ENCODE measurements at regions not wholly inside any gene's neighbourhood (a gene's known extent, or its start where the extent isn't known, plus 50 kb on each side); places are given as distances from the start of the nearest gene placed in this dataset.
A peak's percentile ranks its signal among the peaks of the same experiment; 100 is the strongest.
"Not testable (repeated sequence)": the region's sequence is repeated elsewhere in the genome, so short reads cannot be mapped to it uniquely, and the experiment has no call there.

DNA sequence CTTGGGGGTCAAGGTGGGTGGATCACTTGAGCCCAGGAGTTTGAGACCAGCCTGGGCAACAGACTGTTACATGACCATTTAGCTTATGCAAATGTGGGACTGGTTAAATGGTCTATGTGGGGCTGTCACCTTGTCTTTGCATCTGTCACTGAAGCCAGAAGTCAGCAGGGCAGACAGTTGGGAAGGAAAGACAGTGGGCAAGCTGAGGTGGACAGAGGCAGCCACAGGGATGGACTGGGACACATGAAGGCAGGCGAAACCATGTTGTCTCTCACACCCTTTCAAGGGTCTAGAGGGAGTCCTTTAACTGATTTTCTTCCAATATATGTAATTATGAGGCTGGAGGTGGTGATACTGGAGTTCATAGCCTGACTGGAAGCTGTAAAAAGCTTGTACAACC, 426.4 kb downstream of the TMEM121 start:
- no peak for DNase-seq (ENCODE audit: low read depth in 2 of 2)

DNA sequence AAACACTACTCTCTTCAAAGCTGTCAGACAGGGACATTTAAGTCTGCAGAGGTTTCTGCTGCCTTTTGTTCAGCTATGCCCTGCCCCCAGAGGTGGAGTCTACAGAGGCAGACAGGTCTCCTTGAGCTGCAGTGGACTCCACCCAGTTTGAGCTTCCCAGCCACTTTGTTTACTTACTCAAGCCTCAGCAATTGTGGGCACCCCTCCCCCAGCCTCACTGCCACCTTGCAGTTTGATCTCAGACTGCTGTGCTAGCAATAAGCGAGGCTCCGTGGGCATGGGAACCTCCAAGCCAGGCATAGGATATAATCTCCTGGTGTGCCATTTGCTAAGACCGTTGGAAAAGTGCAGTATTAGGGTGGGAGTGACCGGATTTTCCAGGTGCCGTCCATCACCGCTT, 435.2 kb downstream of the TMEM121 start:
- DNase-seq (ENCODE audit: low read depth in 2 of 2), result not testable (repeated sequence)

DNA sequence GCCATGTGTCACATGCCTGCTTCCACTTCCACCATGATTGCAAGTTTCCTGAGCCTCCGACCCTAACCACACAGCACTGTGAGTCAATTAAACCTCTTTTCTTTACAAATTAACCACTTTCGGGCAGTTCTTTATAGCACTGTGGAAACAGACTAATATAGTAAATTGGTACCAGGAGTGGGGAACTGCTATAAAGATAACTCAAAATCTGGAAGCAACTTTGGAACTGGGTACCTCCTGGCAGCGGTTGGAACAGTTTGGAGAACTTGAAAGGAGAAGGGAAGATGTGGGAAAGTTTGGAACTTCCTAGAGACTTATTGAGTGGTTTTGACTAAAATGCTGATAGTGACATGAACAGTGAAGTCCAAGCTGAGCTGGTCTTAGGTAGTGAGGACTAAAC, 436.1 kb downstream of the TMEM121 start:
- no peak for DNase-seq (ENCODE audit: low read depth in 2 of 2)

DNA sequence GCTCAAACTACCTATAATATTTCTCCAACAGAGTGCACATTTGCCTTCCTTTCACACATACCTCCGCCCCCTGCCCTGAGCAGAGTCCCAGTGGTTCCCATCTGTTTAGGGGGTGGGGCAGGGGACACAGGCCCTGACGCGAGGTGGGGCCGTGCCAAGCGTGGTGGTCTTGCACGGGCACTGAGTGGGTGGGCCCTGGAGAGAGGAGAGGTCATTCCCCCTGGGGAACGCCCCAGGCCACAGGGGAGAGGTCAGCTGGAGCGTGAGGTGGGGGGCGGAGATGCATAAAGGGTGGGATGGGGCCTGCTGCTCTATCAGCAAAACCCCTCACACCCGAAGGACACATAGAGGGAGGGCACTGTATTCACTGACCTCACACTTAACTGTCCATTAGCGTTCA, 441.9 kb downstream of the TMEM121 start:
- no peak for DNase-seq (ENCODE audit: low read depth in 2 of 2)

DNA sequence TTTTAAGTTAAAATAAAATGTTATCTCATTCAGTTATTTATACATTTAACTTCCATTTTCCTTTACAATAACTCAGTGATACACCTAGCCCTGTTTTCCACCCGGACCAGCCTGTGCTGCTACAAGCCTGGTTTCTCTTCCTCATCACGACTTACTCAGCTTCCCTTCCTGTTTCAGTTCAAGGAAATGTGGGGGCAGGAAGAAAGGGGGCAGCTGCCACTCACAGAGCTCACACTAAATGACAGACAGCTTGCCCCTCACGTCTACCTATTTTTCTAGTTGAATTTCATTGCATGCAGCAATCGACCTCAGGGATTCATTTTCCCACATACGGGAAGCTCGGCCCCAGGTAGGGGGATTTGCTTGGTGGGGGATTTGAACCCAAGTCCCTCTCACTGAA, 442.6 kb downstream of the TMEM121 start:
- not testable (repeated sequence) for DNase-seq (ENCODE audit: low read depth in 2 of 2)

DNA sequence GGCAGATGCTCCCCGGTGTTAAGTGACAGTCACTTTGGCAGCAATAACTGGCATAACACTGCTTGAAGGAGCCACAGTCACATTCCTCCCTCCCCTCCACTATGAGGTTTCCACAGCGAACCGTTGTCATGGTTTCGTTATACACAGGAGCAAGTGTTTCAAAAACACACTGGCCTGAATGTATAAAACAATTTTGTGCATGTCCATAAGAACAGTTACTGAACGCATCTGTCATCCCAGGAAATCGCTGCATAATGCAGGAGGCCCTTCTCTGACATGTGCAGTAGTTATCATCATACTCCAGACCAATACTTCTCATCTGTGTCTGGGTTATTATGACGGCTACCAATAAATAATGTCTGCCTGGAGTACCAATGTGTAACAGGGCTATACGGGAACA, 444.4 kb downstream of the TMEM121 start:
- not testable (repeated sequence) for DNase-seq (ENCODE audit: low read depth in 2 of 2)

DNA sequence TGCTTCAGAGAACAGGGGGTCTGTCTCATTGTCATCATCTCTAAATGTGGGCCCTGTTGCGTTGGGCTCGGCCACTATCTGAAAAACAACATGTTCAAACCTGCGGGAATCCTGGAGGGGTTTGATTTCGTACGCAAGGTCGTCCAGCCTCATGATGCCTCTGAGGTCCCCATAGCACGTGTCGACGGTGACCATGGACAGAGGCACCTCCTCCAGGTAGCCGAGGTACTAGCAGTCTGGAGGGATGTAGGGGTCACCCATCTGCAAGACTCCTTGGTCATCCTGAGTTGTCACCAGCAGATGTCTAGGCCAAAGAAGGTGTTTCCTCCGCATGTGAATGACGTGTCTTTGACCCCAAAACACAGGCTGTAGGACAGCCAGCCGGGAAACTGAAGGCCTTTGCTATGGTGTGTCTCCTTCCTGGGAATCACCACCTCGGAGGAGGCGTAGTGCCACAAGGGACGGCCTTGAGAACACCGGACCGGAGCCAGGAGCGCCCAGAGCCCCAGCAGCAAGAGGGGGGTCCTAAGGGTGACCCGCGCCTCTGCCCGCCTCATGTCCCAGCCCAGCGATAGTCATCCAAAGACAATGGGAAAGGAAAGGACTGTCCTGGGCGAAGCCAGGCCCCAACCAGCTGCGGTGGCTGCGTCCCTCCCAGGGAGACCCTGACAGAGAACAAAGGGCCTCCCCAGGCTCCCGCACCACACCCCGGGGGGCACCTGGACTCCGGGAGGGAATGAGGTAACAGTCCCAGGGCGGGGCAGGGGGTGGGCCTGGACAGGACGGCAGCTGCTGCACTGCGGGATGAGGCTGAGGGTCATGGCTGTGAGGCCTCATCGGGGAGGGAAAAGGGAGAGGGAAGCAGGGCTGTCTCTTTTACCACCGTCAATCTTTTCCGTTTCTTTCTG, 445.5 kb downstream of the TMEM121 start:
- no peak for DNase-seq (ENCODE audit: low read depth in 2 of 2)

DNA sequence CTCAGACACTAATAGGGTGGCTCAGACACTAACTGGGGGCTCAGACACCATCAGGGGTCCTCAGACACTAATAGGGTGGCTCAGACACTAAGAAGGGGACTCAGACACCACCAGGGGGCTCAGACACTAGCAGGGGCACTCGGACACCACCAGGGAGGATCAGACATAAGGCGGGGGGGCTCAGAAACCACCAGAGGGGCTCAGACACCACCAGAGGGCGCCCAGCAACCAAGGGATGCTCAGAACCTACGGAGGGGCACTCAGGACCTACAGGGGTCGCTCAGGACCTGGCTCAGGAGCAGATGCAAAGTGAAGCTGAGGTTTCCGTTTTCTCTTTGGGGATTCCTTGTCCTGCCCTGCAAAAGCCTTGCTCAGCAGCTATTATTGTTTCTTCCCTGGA, 448.5 kb downstream of the TMEM121 start:
- peak; percentile 50 to 63 for DNase-seq (ENCODE audit: low read depth in 2 of 2)

DNA sequence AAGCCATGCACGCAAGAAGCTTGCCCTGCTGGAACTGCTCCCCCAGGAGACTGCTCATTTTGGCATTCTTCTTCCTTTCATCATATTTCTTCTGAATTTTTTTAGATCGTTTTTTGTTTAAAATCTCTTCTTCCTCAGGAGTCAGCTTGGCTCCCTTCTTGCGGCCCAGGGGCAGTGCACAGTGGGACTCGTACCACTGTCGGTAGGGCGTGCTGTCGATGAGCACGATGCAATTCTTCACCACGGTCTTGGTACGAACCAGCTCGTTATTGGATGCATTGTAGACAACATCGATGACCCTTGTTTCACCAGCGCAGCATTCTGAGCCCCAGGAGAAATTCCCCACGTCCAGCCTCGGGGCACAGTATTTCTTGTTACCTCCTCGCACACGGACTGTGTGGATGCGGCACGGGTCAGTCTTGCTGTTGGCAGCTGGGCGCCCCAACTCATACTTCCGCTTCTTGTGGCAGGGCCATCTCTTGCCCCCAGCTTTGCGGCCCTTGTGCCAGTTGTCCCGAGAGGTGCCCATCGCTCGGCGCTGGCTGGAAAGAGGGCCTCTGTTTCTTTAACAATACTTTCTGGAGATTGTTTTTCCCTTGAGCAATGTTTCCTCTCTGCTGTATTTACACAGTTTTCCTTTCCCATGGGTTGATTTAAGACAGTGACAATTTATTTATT, 452.4 kb downstream of the TMEM121 start:
- DNase-seq (ENCODE audit: low read depth in 2 of 2), result no peak

DNA sequence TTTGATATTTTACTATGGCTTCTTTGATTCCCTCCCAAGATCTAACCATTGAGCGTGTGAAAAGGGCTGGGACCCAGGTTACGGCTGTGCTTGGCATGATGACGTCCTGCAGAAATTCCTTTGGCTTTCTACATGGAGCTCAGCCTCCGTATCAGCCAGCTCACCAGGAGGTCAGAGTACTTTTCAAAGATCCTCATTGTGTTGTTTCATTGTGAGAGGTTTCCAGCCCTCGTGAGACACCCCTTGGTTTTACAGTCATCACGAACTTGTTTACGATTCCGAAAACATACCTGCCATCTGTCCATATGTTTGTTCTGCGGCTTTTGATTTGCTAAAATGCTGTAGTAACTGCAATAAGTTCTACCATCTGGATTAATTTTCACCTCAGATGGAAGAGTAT, 453.1 kb downstream of the TMEM121 start:
- no peak for DNase-seq (ENCODE audit: low read depth in 2 of 2)

DNA sequence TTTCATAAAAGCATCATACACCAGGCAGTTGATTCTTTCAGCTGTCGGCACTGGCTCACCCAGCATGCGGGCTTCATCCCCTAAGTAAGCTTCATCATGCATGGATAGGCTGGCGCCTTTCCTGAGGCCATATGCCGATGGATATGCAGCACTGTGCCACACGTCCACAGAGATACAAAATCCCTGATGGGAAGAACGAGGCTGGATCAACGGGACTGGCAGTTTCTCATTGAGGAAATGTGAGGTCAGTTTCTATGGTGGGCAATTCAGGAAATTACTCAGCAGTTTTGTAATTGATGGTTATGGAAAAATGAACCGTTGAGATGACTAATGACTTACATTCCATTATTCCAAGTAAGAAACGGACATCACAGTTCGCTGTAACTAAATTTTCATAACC, 453.8 kb downstream of the TMEM121 start:
- DNase-seq (ENCODE audit: low read depth in 2 of 2), result no peak

DNA sequence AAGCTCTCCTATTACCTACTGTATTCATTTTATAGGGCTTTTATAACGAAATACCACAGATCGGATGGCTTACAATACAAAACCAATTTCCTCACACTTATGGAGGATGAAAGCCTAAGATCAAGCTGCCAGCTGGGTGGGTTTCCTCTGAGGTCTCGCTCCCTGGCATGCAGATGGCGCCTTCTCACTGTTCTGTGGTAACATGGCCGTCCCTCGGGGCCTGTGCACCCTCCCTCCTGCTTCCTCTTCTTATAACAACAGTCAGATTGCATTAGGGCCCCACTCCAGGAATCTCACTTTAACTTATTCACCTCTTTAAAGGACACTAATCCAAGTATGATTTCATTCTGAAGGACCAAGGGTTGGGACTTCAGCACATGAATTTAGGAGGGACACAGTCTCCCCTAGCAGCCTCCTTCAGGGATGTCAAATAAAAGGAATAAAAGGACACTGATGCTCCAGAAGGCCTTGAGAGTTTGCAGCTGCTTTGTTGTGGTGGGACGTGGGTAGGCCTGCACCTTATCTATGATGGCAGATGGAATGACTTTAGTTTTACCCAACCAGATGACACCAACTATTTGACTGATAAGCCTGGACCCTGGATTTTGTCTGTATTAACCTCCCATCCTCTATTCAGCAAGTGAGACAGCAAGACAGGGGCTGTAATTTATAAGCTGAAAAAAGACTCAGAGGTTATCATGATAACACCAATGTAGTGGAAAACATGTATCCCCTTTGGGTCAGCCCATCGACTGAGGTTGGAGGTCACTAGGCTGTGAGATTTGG, 455.3 kb downstream of the TMEM121 start:
- not testable (repeated sequence) for DNase-seq (ENCODE audit: low read depth in 2 of 2)

DNA sequence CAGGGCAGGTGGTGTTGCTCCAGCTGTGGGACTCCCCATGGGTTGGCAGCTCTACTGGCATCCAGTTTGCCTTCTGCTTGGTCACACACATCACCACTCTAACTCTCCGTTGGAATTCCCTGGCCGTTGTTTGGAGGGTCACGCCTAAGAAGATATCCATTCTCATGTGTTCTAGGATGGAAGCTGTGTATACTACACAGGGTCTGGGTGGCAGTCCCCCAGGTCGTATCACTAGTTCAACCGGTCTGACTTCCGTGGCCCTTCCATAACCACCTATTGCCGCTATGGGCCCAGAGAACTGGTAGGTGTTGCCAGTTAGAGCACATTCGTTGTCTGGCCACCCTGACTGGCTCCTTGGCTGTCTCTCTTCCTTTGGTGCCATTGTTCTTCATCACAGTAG, 456.3 kb downstream of the TMEM121 start:
- DNase-seq (ENCODE audit: low read depth in 2 of 2), result no peak

DNA sequence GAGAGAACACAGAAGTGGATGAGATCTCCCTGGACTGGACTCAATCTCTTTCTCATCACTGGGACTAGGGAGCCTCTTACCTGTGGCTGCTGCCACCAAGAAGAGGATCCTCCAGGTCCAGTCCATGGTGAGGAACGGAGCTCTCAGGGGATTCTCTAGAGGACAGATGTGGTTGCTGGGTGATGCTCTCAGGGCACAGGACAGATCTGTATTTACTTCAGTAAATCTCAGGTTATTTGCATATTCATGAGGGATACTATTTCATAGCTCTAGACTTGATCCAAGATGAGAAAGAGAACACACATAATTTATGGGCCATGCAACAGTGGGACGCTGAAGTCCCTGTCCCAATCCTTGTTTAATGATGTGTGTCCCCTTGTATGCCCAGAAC, 460.5 kb downstream of the TMEM121 start:
- no peak for DNase-seq (ENCODE audit: low read depth in 2 of 2)

DNA sequence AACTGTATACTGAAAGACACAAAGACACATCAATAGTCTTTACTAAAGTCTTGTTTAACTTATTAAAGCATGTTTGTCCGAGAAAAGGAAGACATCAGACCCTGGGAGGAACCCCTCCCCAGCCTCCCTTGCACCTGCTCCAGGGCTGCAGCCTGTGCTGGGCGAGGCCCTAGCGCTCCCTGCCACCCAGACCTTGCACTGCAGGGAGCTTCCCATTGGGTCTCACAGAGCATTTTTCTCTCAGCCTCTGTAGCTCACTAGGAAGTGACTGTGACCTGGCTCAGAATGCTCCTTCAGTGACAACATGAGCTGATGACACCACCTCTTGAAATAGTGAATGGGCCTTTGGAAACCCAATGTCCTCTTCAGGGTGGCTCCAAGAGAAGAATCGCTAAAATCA, 461.2 kb downstream of the TMEM121 start:
- DNase-seq (ENCODE audit: low read depth in 2 of 2), result no peak

DNA sequence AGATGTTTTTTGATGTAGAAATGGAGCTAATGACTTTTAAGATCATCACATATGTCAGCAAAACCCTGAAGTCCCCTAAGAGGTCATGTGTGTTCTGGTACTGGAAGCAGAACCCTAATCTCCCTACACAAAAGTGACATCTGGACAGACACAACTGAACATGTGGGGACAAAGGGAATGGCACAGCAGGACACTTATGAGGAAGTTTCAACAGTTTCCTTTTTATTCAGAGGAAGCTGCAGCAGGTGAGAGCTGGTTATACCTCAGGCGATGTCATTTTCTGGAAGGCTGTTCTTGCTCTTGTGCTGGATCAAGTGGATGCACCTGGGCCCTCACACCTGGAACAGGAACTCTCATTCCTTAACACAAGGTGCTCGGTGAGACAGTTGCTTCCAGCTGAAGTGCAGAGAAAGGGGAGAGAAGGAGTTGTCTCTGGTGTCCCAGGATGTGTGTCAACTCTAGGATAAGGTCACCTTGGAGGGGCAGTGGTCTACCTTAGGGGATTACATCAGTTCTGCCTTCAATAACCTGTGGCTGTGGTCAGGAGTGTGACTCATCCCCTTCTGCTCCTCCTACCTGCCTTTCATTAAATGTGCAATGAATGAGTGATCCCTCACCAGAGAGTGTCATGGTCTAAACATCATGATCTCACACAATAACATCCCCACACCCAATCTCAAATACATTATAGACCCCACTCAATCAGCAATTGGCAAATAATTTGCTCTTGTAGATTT, 463.4 kb downstream of the TMEM121 start:
- no peak for DNase-seq (ENCODE audit: low read depth in 2 of 2)

DNA sequence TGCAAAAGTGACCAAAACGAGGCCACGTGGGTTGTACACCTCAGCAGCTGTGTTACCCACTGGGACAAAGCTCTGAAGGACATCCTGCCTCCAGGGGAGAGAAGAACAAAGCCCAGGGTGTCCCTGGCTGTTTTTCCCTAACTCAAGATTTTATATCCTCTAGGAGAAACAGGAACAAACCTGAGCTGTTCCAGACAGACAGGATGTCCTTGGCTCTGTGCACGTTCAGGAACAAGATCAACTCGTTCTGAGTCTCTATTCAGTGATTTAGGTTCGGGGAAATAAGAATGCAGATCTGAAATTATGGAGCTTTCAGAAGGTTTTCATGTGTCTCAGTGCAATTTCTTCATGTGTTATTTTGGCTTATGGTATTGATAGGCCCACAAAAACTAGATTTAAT, 465.3 kb downstream of the TMEM121 start:
- DNase-seq (ENCODE audit: low read depth in 2 of 2), result not testable (repeated sequence)

DNA sequence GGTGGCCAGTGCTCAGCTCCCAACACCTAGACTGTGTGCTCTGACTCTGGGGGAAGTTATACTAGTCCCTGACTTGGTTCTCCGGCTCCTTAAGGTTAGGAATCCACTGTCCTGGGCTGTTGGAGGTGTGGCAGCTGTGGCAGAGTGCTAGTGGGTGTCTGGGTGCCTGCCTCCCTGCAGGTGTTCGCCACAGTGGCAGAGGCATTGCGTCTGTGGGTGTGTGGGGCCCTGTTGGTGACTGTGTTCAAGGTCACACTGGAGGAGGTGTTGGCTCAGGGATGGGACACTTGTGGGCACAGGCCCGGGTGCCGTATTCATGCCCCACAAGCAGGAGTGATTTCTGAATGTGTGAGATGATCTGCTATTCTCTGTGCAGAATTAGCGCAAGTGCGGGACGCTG, 467.4 kb downstream of the TMEM121 start:
- DNase-seq (ENCODE audit: low read depth in 2 of 2), result no peak

DNA sequence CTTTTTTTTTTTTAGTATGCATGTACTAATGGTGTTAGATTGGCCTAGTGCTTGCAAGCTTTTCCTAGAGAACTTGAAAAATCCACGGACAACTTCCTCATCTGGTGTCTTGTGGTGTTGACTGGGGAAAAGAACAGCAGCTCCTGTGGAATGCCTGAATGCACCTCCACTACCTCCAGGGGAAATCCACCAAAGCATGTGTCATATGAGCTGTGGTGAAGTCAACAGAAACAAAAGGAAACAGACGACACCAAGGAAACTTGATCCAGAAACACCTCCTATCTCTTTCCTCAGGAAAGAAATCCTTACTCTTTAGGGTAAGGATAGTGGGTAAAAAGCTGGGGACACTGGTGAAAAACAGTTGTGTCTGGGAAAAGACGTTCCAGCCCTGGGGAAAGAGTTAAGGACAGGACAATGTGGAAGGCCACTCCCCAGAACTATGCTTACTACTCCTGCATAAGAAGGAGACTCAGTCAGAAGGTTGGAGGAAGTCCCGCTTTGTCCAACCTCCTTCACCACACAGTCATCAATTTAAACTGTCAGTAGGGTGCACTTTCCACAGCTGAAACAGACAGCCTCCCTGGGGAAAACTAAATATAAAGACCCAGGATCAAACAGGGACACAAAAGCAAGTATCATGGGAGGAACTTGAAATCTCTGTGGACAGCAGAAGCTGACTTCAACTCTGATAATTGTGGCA, 468.8 kb downstream of the TMEM121 start:
- not testable (repeated sequence) for DNase-seq (ENCODE audit: low read depth in 2 of 2)

DNA sequence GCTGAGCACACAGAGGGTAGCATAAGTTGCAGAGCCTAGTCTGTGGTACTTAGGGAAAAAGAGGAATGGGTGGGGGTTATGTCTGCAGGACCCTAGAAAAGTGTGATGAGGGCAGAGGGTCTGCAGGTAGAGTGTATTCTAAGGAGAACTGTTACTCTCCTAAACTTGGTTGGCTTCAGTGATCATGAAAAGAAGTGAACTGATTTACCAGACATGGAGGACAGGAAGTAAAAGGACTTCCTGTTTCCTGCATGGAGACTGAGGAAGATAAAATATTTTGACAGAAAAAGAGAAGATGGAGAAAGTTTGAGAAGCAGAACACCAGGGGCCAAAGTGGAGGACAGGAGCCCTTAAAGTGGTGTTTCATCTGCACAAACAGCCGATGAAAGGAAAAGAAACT, 472.2 kb downstream of the TMEM121 start:
- DNase-seq (ENCODE audit: low read depth in 2 of 2), result not testable (repeated sequence)
